ENCODE measurements at regions not wholly inside any gene's neighbourhood (a gene's known extent, or its start where the extent isn't known, plus 50 kb on each side); places are given as distances from the start of the nearest gene placed in this dataset.

DNA sequence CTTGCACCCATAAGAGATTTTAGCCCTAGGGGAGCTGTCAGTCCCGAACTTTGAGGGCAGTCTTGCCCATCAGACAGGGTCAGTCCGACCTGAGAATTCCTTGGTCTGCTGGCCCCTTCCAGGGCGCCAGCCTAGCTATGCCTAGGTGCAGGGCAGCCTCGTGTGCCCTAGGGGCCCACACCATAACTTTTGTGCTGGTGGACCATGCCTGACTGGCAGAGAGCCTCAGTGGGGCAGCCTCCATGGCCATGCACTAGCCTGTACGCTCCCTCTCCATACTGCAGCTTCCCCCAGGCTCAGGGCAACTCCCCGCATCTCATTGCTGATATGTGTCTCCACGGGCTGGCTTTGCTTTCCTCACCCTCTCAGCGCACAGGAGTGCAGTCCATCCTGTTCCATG lies 835.8 kb upstream of the ALCAM start:
- H3K27me3 ChIP-seq (ENCODE audit: insufficient read depth, poor library complexity, severe bottlenecking) = no peaks in the 10 kb centered on the region
- no peak overlapping the region for H3K4me3 ChIP-seq (replicated peaks; ENCODE audit: insufficient read depth, low read length)
- no peak overlapping the region for H3K27ac ChIP-seq (replicated peaks)
- no peak for DNase-seq (ENCODE audit: low read depth in 1 of 2, low spot score in 1 of 2)
- TF ChIP-seq POLR2AphosphoS5 (IDR thresholded peaks at IDR 0.05; ENCODE audit: low read depth) = no peak
- TF ChIP-seq, protein P1, sequence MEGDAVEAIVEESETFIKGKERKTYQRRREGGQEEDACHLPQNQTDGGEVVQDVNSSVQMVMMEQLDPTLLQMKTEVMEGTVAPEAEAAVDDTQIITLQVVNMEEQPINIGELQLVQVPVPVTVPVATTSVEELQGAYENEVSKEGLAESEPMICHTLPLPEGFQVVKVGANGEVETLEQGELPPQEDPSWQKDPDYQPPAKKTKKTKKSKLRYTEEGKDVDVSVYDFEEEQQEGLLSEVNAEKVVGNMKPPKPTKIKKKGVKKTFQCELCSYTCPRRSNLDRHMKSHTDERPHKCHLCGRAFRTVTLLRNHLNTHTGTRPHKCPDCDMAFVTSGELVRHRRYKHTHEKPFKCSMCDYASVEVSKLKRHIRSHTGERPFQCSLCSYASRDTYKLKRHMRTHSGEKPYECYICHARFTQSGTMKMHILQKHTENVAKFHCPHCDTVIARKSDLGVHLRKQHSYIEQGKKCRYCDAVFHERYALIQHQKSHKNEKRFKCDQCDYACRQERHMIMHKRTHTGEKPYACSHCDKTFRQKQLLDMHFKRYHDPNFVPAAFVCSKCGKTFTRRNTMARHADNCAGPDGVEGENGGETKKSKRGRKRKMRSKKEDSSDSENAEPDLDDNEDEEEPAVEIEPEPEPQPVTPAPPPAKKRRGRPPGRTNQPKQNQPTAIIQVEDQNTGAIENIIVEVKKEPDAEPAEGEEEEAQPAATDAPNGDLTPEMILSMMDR (IDR thresholded peaks at IDR 0.05; ENCODE audit: insufficient read depth, low read length) = no peak

DNA sequence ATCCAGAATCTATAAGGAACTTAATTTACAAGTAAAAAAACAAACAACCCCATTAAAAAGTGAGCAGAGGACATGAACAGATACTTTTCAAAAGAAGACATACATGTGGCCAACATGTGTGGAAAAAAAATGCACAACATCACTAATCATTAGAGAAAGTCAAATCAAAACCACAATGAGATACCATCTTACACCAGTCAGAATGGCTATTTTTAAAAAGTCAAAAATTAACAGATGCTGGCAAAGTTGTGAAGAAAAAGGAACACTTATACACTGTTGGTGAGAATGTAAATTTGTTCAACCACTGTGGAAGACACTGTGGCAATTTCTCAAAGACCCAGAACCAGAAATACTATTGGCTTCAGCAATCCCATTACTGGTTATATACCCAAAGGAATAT lies 830.0 kb upstream of the ALCAM start:
- no peak for DNase-seq (ENCODE audit: low read depth in 1 of 2, low spot score in 1 of 2)
- Histone ChIP-seq H3K27me3 (ENCODE audit: insufficient read depth, poor library complexity, severe bottlenecking) (no peaks in the 10 kb centered on the region), H3K4me3 (replicated peaks; ENCODE audit: insufficient read depth, low read length) (no peak overlapping the region), H3K27ac (replicated peaks) (no peak overlapping the region)
- no peak for TF ChIP-seq GABPA (IDR thresholded peaks at IDR 0.05; ENCODE audit: low read depth)
- no peak for TF ChIP-seq REST (IDR thresholded peaks at IDR 0.05; ENCODE audit: insufficient replicate concordance, low read depth)
- no peak for TF ChIP-seq POLR2AphosphoS5 (IDR thresholded peaks at IDR 0.05; ENCODE audit: low read depth)
- no peak for TF ChIP-seq SPI1 (IDR thresholded peaks at IDR 0.05; ENCODE audit: borderline replicate concordance, low read depth)
- TF ChIP-seq, protein P1 (IDR thresholded peaks at IDR 0.05; ENCODE audit: insufficient read depth, low read length) = no peak

- no peak overlapping the region for H3K4me3 ChIP-seq (replicated peaks; ENCODE audit: insufficient read depth, low read length)
- no peak for TF ChIP-seq SPI1 (IDR thresholded peaks at IDR 0.05; ENCODE audit: borderline replicate concordance, low read depth)
- TF ChIP-seq REST (IDR thresholded peaks at IDR 0.05; ENCODE audit: insufficient replicate concordance, low read depth) = no peak
- no peak for TF ChIP-seq GABPA (IDR thresholded peaks at IDR 0.05; ENCODE audit: low read depth)
- TF ChIP-seq, protein P1 (IDR thresholded peaks at IDR 0.05; ENCODE audit: insufficient read depth, low read length) = no peak
- no peak for TF ChIP-seq POLR2AphosphoS5 (IDR thresholded peaks at IDR 0.05; ENCODE audit: low read depth)
- no peak for DNase-seq (ENCODE audit: low read depth in 1 of 2, low spot score in 1 of 2)
- H3K27me3 ChIP-seq (ENCODE audit: insufficient read depth, poor library complexity, severe bottlenecking) = no peaks in the 10 kb centered on the region
- H3K27ac ChIP-seq (replicated peaks) = no peak overlapping the region
Measured at GRCh38 chr3:104537323-104537722, 829.4 kb upstream of the ALCAM start.

GRCh38 chr3:104546301-104546700 lies 820.4 kb upstream of the ALCAM start:
- Histone ChIP-seq H3K4me3 (replicated peaks; ENCODE audit: insufficient read depth, low read length) (no peak overlapping the region), H3K27me3 (ENCODE audit: insufficient read depth, poor library complexity, severe bottlenecking) (no peaks in the 10 kb centered on the region), H3K27ac (replicated peaks) (no peak overlapping the region)
- DNase-seq (ENCODE audit: low read depth in 1 of 2, low spot score in 1 of 2) = no peak
- TF ChIP-seq GABPA (IDR thresholded peaks at IDR 0.05; ENCODE audit: low read depth) = no peak
- TF ChIP-seq, protein P1 (IDR thresholded peaks at IDR 0.05; ENCODE audit: insufficient read depth, low read length) = no peak
- no peak for TF ChIP-seq REST (IDR thresholded peaks at IDR 0.05; ENCODE audit: insufficient replicate concordance, low read depth)
- TF ChIP-seq POLR2AphosphoS5 (IDR thresholded peaks at IDR 0.05; ENCODE audit: low read depth) = no peak
- TF ChIP-seq SPI1 (IDR thresholded peaks at IDR 0.05; ENCODE audit: borderline replicate concordance, low read depth) = no peak

Data from HL-60 (cell line).